Muscle of leg (tissue), 3 donors: ENCODE measurements at regions not wholly inside any gene's neighbourhood (a gene's known extent, or its start where the extent isn't known, plus 50 kb on each side); places are given as distances from the start of the nearest gene placed in this dataset.
"Not testable (repeated sequence)": the region's sequence is repeated elsewhere in the genome, so short reads cannot be mapped to it uniquely, and the experiment has no call there.

Experiments used
- DNase-seq: peaks from one replicate; pipeline ENCODE4 v3.0.0; 2013
- H3K27ac ChIP-seq: one replicate; pipeline ENCODE4 v1.5.1; 2013; ENCODE audit warnings: mild to moderate bottlenecking, low read length, control low read depth
- H3K27me3 ChIP-seq: one replicate; pipeline ENCODE4 v1.6.1; 2013; ENCODE audit warnings: low read length; ENCODE audit not compliant: control insufficient read depth, insufficient read depth
- H3K36me3 ChIP-seq: one replicate; pipeline ENCODE4 v1.6.1; 2013; ENCODE audit warnings: low read length; ENCODE audit not compliant: control insufficient read depth, insufficient read depth
- H3K4me1 ChIP-seq: one replicate; pipeline ENCODE4 v1.6.1; 2013; ENCODE audit warnings: low read length; ENCODE audit not compliant: control insufficient read depth, insufficient read depth
- H3K4me3 ChIP-seq: one replicate; pipeline ENCODE4 v1.5.1; 2013; ENCODE audit warnings: low read length, control low read depth
- H3K9me3 ChIP-seq: replicated peaks from 2 replicates; pipeline ENCODE4 v1.6.1; 2013; ENCODE audit warnings: low read depth, low read length; ENCODE audit not compliant: control insufficient read depth
- WGBS: methylation state at CpG from one replicate; pipeline ENCODE4 v1.1.5; 2013; ENCODE audit warnings: missing lambda C conversion rate; ENCODE audit not compliant: insufficient coverage; 5-methylcytosine and 5-hydroxymethylcytosine counted together

DNA sequence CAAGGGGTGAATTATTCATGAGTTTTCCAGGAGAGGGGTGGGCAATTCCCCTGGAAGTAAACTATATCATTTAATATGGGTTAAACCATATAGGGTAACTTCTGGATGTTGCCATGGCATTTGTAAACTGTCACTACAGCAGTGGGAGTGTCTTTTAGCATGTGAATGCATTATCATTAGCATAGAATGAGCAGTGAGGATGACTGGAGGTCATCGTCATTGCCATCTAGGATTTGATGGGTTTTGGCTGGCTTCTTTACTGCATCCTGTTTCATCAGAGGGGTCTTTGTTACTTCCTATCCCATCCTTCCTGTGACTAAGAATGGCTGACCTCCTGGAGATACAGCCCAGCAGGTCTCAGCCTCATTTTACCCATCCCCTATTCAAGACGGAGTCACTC lies 139.5 kb upstream of the PRKCQ start:
- Histone ChIP-seq H3K4me1 (peaks cover 13% of the 10 kb centered on the region), H3K36me3 (no peaks in the 10 kb centered on the region), H3K27ac (no peak overlapping the region), H3K27me3 (no peaks in the 10 kb centered on the region), H3K9me3 (no peaks in the 10 kb centered on the region), H3K4me3 (no peak overlapping the region)
- no CpG with 5 or more reads among the region's 2 CpGs for WGBS
- DNase-seq, result no peak

DNA sequence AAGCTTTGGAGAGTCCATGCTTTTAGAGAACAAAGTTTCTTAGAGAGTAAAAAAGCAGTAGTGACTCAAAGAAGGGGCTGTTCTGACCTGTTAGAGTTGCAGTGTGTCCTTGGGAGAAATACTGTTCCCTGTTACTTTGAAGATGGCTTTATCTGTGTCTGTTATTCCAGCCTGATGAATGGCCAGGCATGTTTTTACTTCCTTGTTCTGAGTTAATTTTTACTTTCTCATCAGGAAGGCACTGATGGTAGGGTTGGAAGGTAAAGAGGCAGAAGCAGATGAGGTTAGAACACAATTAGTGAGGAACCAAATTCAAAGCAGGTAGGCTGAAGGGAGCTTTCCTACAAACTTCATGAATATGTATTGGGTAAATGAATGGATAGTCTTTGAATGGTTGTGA lies 138.5 kb upstream of the PRKCQ start:
- Histone ChIP-seq H3K4me1 (peaks cover 13% of the 10 kb centered on the region), H3K36me3 (no peaks in the 10 kb centered on the region), H3K27ac (no peak overlapping the region), H3K27me3 (no peaks in the 10 kb centered on the region), H3K9me3 (no peaks in the 10 kb centered on the region), H3K4me3 (no peak overlapping the region)
- no peak for DNase-seq

DNA sequence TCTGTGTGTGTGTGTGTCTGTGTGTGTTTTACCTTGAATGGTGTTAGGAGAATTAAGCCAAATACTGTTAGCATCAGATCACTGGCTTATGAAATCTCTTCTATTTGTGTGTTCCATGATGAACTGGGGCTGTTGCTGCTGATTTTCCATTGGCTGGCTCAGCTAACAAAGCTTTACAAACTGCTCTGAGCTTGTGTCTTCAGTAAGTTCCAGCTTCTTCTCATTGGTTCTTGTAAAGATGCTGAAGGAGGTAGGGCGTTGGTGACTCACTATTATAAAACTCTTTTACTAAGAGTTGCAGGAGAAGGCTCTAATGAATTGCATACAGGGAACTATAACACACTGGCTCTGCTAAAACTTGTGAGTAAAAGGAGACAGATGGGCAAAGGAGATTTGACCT lies 136.4 kb upstream of the PRKCQ start:
- no peaks in the 10 kb centered on the region for H3K36me3 ChIP-seq
- no CpG with 5 or more reads among the region's 1 CpG for WGBS

DNA sequence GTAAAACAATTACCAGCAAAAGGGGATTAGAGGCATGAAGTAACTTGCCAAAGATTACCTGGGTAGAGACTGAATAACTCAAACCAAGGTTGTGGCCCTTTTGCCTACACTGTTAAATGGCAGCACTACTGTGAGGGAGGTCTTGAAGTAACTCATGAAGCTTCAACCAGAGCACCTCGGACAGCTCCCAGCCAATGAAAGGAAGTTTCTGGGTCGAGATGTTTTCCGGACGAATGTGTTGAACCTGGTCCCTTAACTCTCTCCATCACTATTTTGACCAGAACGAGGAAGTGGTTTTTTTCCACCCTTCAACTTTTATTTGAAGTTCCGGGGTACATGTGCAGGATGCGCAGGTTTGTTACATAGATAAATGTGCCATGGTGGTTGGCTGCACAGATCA lies 133.6 kb upstream of the PRKCQ start:
- H3K36me3 ChIP-seq, result no peaks in the 10 kb centered on the region
- WGBS, result 10% methylated on average over 2 of the region's 7 CpGs
- H3K4me1 ChIP-seq, result no peaks in the 10 kb centered on the region
- H3K27ac ChIP-seq, result no peak overlapping the region
- no peaks in the 10 kb centered on the region for H3K27me3 ChIP-seq
- no peak overlapping the region for H3K4me3 ChIP-seq
- no peaks in the 10 kb centered on the region for H3K9me3 ChIP-seq
- DNase-seq, result peak; percentile 25

More for the DNA sequence above, 136.4 kb upstream of the PRKCQ start:
- DNase-seq, result peak; percentile 42
- Histone ChIP-seq H3K27me3 (no peaks in the 10 kb centered on the region), H3K9me3 (no peaks in the 10 kb centered on the region), H3K27ac (no peak overlapping the region), H3K4me1 (peaks cover 3% of the 10 kb centered on the region), H3K4me3 (no peak overlapping the region)

DNA sequence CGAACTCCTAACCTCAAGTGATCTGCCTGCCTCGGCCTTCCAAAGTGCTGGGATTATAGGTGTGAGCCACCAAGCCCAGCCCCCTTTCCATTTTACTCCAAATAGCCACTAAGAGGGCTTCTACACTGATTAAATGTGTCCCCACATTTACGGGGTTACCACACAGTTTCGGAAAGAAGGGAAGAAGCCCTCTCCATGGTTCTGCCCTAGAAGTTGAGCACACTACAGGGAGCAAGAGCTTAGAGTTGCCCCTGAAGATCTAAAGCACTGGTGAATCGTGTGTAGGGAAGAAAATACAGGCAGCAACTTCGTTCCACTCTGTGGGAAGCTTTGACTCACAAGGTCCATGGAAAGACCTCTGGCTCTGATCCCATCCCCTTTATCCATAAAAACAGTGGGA lies 133.0 kb upstream of the PRKCQ start:
- no peak overlapping the region for H3K4me3 ChIP-seq
- no peaks in the 10 kb centered on the region for H3K4me1 ChIP-seq
- no peaks in the 10 kb centered on the region for H3K27me3 ChIP-seq
- H3K36me3 ChIP-seq, result no peaks in the 10 kb centered on the region
- DNase-seq, result no peak
- no peaks in the 10 kb centered on the region for H3K9me3 ChIP-seq
- 67% methylated on average over 1 of the region's 6 CpGs for WGBS
- H3K27ac ChIP-seq, result no peak overlapping the region

DNA sequence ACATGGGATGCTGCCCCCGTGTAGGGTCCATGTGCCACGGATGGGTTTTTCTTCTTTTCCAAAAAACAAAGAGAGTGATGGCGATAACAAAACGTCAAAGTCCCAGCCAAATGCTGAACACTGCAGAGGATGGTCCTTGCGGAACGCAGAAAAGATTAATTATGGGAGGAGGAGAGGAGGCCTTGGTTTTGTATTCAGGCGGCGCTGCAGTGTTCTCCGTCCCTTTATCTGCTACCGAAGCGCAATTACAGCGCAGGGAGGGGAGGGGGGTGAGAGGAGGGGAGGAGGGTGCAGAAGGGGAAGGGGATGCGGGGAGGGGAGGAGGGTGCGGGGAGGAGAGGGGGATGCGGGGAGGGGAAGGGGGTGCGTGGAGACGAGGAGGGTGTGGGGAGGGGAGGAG lies 131.8 kb upstream of the PRKCQ start:
- H3K27me3 ChIP-seq, result no peaks in the 10 kb centered on the region

DNA sequence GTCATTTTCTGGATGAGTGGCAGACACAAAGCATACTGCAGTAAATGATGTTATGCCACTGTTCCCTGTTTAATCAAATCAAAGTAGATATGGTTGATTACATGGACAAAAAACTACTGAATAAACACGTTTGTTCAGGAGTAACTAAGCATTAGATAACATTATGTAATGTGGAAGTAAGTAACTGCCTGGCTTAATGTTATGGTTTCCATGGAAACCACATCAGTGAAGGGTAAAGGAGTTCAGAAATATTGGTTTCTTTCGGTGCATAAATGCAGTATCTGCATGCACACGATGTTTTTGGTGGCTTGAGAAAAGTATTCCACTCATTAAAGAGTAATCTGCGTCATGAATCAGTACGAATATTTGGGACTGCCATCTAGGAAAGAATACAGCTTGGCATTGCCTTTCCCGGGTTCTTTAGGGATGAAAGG lies 131.3 kb upstream of the PRKCQ start:
- Histone ChIP-seq H3K27me3 (no peaks in the 10 kb centered on the region), H3K36me3 (no peaks in the 10 kb centered on the region), H3K9me3 (no peaks in the 10 kb centered on the region), H3K27ac (no peak overlapping the region), H3K4me1 (no peaks in the 10 kb centered on the region), H3K4me3 (no peak overlapping the region)
- no peak for DNase-seq
- WGBS, result 66% methylated on average over 4 of the region's 6 CpGs

More for the DNA sequence above, 131.8 kb upstream of the PRKCQ start:
- Histone ChIP-seq H3K4me3 (no peak overlapping the region), H3K36me3 (no peaks in the 10 kb centered on the region), H3K27ac (no peak overlapping the region), H3K9me3 (no peaks in the 10 kb centered on the region), H3K4me1 (no peaks in the 10 kb centered on the region)
- no peak for DNase-seq
- WGBS, result 61% methylated on average over 9 of the region's 17 CpGs

DNA sequence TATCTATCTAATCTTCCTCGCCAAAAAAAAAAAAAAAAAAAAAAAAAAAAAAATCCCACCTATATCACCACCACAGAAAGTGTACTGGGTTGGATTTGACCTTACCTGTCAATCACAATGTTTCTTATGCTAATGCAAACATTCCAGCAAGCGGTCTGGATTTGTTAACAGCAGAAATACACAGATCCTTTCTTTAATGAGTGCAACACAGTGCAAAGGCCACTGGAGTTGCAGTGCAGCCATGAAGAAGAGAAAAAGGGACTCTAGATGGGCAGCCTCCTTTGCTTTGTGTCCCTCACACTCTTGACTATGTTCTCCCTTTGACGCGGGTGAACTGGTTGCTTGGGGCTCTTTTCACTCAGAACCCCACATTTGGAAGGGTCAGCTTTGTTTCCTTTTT lies 127.3 kb upstream of the PRKCQ start:
- Histone ChIP-seq H3K4me3 (no peak overlapping the region), H3K36me3 (no peaks in the 10 kb centered on the region), H3K4me1 (no peaks in the 10 kb centered on the region), H3K27me3 (no peaks in the 10 kb centered on the region), H3K9me3 (no peaks in the 10 kb centered on the region), H3K27ac (no peak overlapping the region)
- no CpG with 5 or more reads among the region's 4 CpGs for WGBS
- DNase-seq, result no peak

DNA sequence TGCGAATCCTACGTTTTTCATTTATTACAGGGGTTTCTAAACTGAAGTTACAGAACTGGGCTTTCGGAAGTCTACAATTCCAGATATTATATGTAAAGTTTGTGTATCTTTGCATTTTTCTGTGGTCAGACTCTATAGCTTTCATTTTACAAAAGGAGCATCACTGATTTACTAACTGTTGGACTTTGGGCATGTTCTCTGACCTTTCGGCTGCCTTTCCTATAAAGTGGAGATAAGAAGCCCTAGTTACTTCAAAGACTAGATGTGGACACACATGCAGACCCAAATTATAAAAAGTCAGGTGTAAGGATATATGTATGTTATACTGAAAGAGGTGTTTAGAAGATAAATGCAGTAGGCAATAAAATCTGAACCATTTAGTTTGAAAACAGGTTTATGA lies 126.6 kb upstream of the PRKCQ start:
- no peak overlapping the region for H3K27ac ChIP-seq
- no peaks in the 10 kb centered on the region for H3K4me1 ChIP-seq
- no peaks in the 10 kb centered on the region for H3K27me3 ChIP-seq
- no peaks in the 10 kb centered on the region for H3K9me3 ChIP-seq
- 100% methylated on average over 1 of the region's 4 CpGs for WGBS
- DNase-seq, result no peak
- no peaks in the 10 kb centered on the region for H3K36me3 ChIP-seq
- no peak overlapping the region for H3K4me3 ChIP-seq

DNA sequence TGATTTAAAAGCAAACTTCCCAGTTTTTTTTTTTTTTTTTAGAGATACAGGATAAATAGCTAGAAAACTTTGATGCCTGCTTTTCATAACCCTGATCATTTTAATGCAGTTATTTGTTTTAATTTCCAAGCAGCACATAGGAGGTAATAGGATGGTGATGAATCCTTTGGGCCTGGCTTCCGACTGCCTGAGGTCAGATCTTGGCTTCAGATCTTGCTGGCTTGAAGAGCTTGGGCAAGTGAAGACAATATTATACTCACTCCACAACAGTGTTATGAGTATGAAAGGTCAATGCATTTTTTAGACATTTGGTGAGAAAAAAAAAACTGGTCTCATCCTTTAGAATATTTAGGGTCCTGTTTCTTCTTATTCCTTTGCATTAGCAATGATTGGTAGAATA lies 124.8 kb upstream of the PRKCQ start:
- Histone ChIP-seq H3K27ac (no peak overlapping the region), H3K27me3 (no peaks in the 10 kb centered on the region), H3K4me1 (no peaks in the 10 kb centered on the region), H3K9me3 (no peaks in the 10 kb centered on the region), H3K36me3 (no peaks in the 10 kb centered on the region), H3K4me3 (no peak overlapping the region)
- peak; percentile 41 for DNase-seq
- no CpG with 5 or more reads among the region's 1 CpG for whole genome bisulfite sequencing

DNA sequence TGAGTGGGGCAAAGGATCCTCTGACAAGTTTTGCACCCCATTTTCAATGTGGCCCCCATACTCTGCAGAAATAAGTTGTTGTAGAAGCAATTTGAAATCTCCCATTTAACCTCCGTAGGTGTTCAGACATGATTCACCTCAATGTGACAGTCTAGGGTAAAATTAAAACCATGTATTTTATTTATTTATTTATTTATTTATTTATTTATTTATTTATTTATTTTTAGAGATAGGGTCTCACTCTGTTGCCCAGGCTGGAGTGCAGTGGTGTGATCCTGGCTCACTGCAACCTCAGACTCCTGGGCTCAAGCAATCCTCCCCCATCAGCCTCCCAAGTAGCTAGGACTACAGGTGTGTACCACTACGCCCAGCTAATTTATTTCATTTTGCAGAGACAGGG lies 122.8 kb upstream of the PRKCQ start:
- H3K9me3 ChIP-seq, H3K27me3 ChIP-seq, H3K27ac ChIP-seq, H3K4me3 ChIP-seq, H3K4me1 ChIP-seq, DNase-seq, H3K36me3 ChIP-seq: not testable (repeated sequence)
- WGBS, result 100% methylated on average over 1 of the region's 2 CpGs
